T-helper 2 cell treated with Interferon-gamma antibody and Interleukin-4, amounts not matched to agents 5 μg/mL and 100 μg/mL, for 36 hours (primary cell): ENCODE measurements at regions not wholly inside any gene's neighbourhood (a gene's known extent, or its start where the extent isn't known, plus 50 kb on each side); places are given as distances from the start of the nearest gene placed in this dataset.
"Not testable (repeated sequence)": the region's sequence is repeated elsewhere in the genome, so short reads cannot be mapped to it uniquely, and the experiment has no call there.

Experiments
- DNase-seq: peaks from one replicate; pipeline ENCODE4 v3.0.0; 2021; ENCODE audit warnings: low spot score
- H3K27ac Mint-ChIP-seq: one replicate; pipeline ENCODE4 v1.8.0; 2021; ENCODE audit warnings: mild to moderate bottlenecking, mixed read lengths
- H3K27me3 Mint-ChIP-seq: one replicate; pipeline ENCODE4 v1.8.0; 2021; ENCODE audit warnings: low read depth, mixed read lengths
- H3K36me3 Mint-ChIP-seq: one replicate; pipeline ENCODE4 v1.8.0; 2021; ENCODE audit warnings: low read depth, mixed read lengths
- H3K4me1 Mint-ChIP-seq: one replicate; pipeline ENCODE4 v1.8.0; 2021; ENCODE audit warnings: low read depth, mixed read lengths
- H3K4me3 Mint-ChIP-seq: one replicate; pipeline ENCODE4 v1.8.0; 2022; ENCODE audit warnings: mild to moderate bottlenecking, moderate library complexity, mixed read lengths
- H3K9me3 Mint-ChIP-seq: one replicate; pipeline ENCODE4 v1.8.0; 2021; ENCODE audit warnings: mixed read lengths

- H3K4me1 Mint-ChIP-seq = no peaks in the 10 kb centered on the region
- DNase-seq = no peak
- H3K27ac Mint-ChIP-seq = no peak overlapping the region
- H3K27me3 Mint-ChIP-seq = no peaks in the 10 kb centered on the region
- peaks cover 9% of the 10 kb centered on the region for H3K9me3 Mint-ChIP-seq
- H3K4me3 Mint-ChIP-seq = no peak overlapping the region
- no peaks in the 10 kb centered on the region for H3K36me3 Mint-ChIP-seq
These were observed 234.5 kb downstream of the VAPA start for GRCh38 chr18:10148189-10148929.

GRCh38 chr18:10149768-10150556, 236.1 kb downstream of the VAPA start:
- Mint-ChIP-seq H3K4me1 (no peaks in the 10 kb centered on the region), H3K27ac (no peak overlapping the region), H3K9me3 (peaks cover 9% of the 10 kb centered on the region), H3K36me3 (no peaks in the 10 kb centered on the region), H3K4me3 (no peak overlapping the region), H3K27me3 (no peaks in the 10 kb centered on the region)
- no peak for DNase-seq

- H3K36me3 Mint-ChIP-seq, H3K4me3 Mint-ChIP-seq, H3K27me3 Mint-ChIP-seq, H3K4me1 Mint-ChIP-seq, H3K9me3 Mint-ChIP-seq, DNase-seq, H3K27ac Mint-ChIP-seq: not testable (repeated sequence)
These were observed 236.8 kb downstream of the VAPA start for GRCh38 chr18:10150576-10150975.

GRCh38 chr18:10152475-10152874, 238.7 kb downstream of the VAPA start:
- Mint-ChIP-seq H3K4me1 (no peaks in the 10 kb centered on the region), H3K36me3 (no peaks in the 10 kb centered on the region), H3K27me3 (no peaks in the 10 kb centered on the region), H3K4me3 (no peak overlapping the region), H3K9me3 (peaks cover 9% of the 10 kb centered on the region), H3K27ac (no peak overlapping the region)
- no peak for DNase-seq

DNA sequence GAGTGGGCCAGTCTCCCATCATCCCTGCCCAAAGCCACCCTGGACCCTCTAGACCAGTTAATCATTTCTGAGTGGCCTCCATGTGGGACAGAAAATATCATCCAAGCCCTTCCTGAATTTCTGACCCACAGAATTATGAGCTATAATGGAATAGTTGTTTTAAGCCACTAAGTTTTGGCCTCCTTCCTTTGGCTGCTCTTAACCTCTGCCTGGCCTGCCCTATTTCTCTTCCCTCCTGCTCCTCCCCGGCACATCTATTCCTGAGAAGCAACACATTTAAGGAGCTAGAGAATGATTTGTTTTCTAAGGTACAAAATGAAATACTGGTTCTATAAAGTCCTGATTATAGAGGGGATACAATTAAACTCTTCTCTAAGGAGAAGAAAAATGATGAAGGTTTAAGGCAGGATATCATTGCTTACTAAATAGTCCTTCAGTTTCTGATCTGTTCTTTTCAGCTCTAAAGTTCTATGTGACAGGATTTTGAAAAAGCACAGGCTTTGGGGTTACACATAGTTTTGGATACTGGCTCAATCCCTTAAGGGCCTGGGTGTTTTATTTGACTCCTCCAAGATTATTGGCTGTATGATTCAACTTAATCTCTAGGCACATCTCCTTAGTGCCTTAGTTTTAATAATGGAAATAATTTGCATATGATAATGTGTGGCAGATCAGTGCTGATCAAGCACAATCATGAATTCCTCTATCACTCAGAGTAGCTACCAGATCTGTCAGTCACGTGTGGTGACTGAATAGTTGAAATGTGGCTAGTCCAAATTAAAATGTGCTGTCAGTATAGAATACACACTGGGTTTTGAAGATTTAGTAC, 240.3 kb downstream of the VAPA start:
- H3K4me1 Mint-ChIP-seq = no peaks in the 10 kb centered on the region
- H3K27ac Mint-ChIP-seq = no peak overlapping the region
- no peak for DNase-seq
- no peaks in the 10 kb centered on the region for H3K27me3 Mint-ChIP-seq
- H3K36me3 Mint-ChIP-seq = no peaks in the 10 kb centered on the region
- peaks cover 9% of the 10 kb centered on the region for H3K9me3 Mint-ChIP-seq
- no peak overlapping the region for H3K4me3 Mint-ChIP-seq

GRCh38 chr18:10157706-10158105, 243.9 kb downstream of the VAPA start:
- H3K27ac Mint-ChIP-seq = no peak overlapping the region
- H3K36me3 Mint-ChIP-seq = no peaks in the 10 kb centered on the region
- H3K4me1 Mint-ChIP-seq = no peaks in the 10 kb centered on the region
- H3K27me3 Mint-ChIP-seq = no peaks in the 10 kb centered on the region
- H3K4me3 Mint-ChIP-seq = no peak overlapping the region
- no peaks in the 10 kb centered on the region for H3K9me3 Mint-ChIP-seq
- DNase-seq = no peak

DNA sequence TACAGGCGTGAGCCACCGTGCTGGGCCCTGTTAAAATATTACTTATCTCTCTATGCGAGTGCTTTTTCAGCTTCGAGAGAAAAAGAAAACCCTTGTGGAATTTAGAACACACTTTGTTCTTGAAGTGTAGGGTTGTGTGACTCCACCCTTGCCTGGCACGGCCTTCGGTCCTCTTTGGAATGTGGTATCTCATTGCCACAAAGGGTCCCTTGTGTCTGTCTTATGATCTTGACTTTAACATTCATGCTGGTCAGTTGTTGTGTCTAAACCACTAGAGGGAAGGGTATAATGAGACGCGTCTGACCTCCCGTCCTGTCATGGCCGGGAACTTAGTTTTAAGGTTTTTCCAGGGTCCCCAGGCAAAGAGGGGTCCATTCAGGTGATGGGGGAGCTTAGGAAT, 246.4 kb downstream of the VAPA start:
- no peak overlapping the region for H3K27ac Mint-ChIP-seq
- H3K27me3 Mint-ChIP-seq = no peaks in the 10 kb centered on the region
- H3K4me3 Mint-ChIP-seq = no peak overlapping the region
- H3K36me3 Mint-ChIP-seq = no peaks in the 10 kb centered on the region
- no peaks in the 10 kb centered on the region for H3K4me1 Mint-ChIP-seq
- H3K9me3 Mint-ChIP-seq = no peaks in the 10 kb centered on the region
- DNase-seq = no peak

GRCh38 chr18:10161315-10161714, 247.5 kb downstream of the VAPA start:
- no peak overlapping the region for H3K4me3 Mint-ChIP-seq
- no peaks in the 10 kb centered on the region for H3K4me1 Mint-ChIP-seq
- no peaks in the 10 kb centered on the region for H3K9me3 Mint-ChIP-seq
- H3K36me3 Mint-ChIP-seq = no peaks in the 10 kb centered on the region
- H3K27me3 Mint-ChIP-seq = no peaks in the 10 kb centered on the region
- DNase-seq = no peak
- no peak overlapping the region for H3K27ac Mint-ChIP-seq

GRCh38 chr18:10162340-10162739, 248.5 kb downstream of the VAPA start:
- H3K4me1 Mint-ChIP-seq = no peaks in the 10 kb centered on the region
- no peak overlapping the region for H3K27ac Mint-ChIP-seq
- H3K36me3 Mint-ChIP-seq = no peaks in the 10 kb centered on the region
- H3K9me3 Mint-ChIP-seq = no peaks in the 10 kb centered on the region
- H3K27me3 Mint-ChIP-seq = no peaks in the 10 kb centered on the region
- DNase-seq = no peak
- H3K4me3 Mint-ChIP-seq = no peak overlapping the region

GRCh38 chr18:10164271-10165071, 250.7 kb downstream of the VAPA start:
- no peaks in the 10 kb centered on the region for H3K9me3 Mint-ChIP-seq
- H3K36me3 Mint-ChIP-seq = no peaks in the 10 kb centered on the region
- H3K27ac Mint-ChIP-seq = no peak overlapping the region
- no peak overlapping the region for H3K4me3 Mint-ChIP-seq
- H3K4me1 Mint-ChIP-seq = no peaks in the 10 kb centered on the region
- no peaks in the 10 kb centered on the region for H3K27me3 Mint-ChIP-seq
- DNase-seq = no peak

- H3K4me1 Mint-ChIP-seq = no peaks in the 10 kb centered on the region
- H3K36me3 Mint-ChIP-seq = no peaks in the 10 kb centered on the region
- no peak overlapping the region for H3K27ac Mint-ChIP-seq
- no peak overlapping the region for H3K4me3 Mint-ChIP-seq
- no peaks in the 10 kb centered on the region for H3K27me3 Mint-ChIP-seq
- no peaks in the 10 kb centered on the region for H3K9me3 Mint-ChIP-seq
- DNase-seq = no peak
These were observed 252.5 kb downstream of the VAPA start for GRCh38 chr18:10166164-10166807.

- H3K27ac Mint-ChIP-seq = no peak overlapping the region
- no peaks in the 10 kb centered on the region for H3K27me3 Mint-ChIP-seq
- H3K4me3 Mint-ChIP-seq = no peak overlapping the region
- no peaks in the 10 kb centered on the region for H3K9me3 Mint-ChIP-seq
- no peaks in the 10 kb centered on the region for H3K4me1 Mint-ChIP-seq
- DNase-seq = no peak
- no peaks in the 10 kb centered on the region for H3K36me3 Mint-ChIP-seq
These were observed 253.9 kb downstream of the VAPA start for GRCh38 chr18:10167759-10168158.

DNA sequence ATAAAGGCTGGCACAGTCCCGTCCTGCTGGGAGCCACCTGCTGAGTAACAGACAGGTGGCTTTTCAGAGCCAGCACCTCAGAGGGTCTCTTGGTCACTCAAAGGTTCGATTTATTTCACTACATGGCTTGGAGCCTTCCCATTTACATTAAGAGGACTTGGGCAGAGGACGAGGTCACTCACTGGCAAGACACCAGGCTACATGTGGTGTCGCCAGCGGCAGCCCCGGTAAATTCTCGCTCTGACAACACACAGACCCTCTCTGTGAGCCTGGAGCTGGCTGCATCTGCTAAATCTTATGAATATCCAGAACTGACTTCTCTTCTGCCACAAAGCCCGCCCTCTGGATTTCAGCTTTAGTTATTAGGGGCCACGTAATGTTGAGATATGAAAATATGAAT, 254.7 kb downstream of the VAPA start:
- no peaks in the 10 kb centered on the region for H3K27me3 Mint-ChIP-seq
- no peaks in the 10 kb centered on the region for H3K9me3 Mint-ChIP-seq
- no peak overlapping the region for H3K27ac Mint-ChIP-seq

More for the DNA sequence above, 254.7 kb downstream of the VAPA start:
- Mint-ChIP-seq H3K4me3 (no peak overlapping the region), H3K4me1 (no peaks in the 10 kb centered on the region), H3K36me3 (no peaks in the 10 kb centered on the region)
- DNase-seq = no peak
